ENCODE measurements at regions not wholly inside any gene's neighbourhood (a gene's known extent, or its start where the extent isn't known, plus 50 kb on each side); places are given as distances from the start of the nearest gene placed in this dataset.

- no peaks in the 10 kb centered on the region for H3K36me3 Mint-ChIP-seq
- ATAC-seq = no peak
- DNase-seq (ENCODE audit: low spot score in 2 of 2) = no peak
- no peak overlapping the region for H3K27ac Mint-ChIP-seq
- H3K9me3 Mint-ChIP-seq = no peaks in the 10 kb centered on the region
Measured at GRCh38 chr4:89166971-89167475, 55.7 kb downstream of the TIGD2 start.

- Mint-ChIP-seq H3K36me3 (no peaks in the 10 kb centered on the region), H3K27ac (no peak overlapping the region)
Measured at GRCh38 chr4:89171176-89171805, 60.0 kb downstream of the TIGD2 start.

DNA sequence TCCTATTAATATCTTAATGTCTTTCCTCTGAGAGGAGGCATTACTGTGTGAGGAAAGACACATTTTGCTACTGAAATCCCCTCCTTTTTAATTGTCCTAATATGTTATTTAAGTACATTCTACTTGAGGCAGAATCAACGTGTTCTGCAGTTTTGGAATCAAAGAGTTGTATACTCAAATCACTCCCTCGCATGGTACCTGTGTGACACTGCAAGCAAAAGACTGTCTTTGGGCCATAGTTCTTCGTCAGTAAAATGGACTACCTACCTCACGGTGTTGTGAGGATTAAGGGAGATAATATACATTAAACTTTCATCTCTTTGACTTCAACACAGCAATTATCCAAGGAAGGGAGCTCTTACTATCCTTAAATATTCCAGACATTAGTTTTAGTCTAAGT is 61.5 kb downstream of the TIGD2 start:
- ATAC-seq (no peak), DNase-seq (ENCODE audit: low spot score in 2 of 2) (no peak)
- H3K9me3 Mint-ChIP-seq = no peaks in the 10 kb centered on the region
- no peak overlapping the region for H3K27ac Mint-ChIP-seq
- H3K36me3 Mint-ChIP-seq = no peaks in the 10 kb centered on the region

More at GRCh38 chr4:89171176-89171805, 60.0 kb downstream of the TIGD2 start:
- ATAC-seq (no peak), DNase-seq (ENCODE audit: low spot score in 2 of 2) (no peak)
- H3K9me3 Mint-ChIP-seq = no peaks in the 10 kb centered on the region

GRCh38 chr4:89173336-89174090 is 62.2 kb downstream of the TIGD2 start:
- no peaks in the 10 kb centered on the region for H3K9me3 Mint-ChIP-seq
- ATAC-seq (no peak), DNase-seq (ENCODE audit: low spot score in 2 of 2) (no peak)
- no peak overlapping the region for H3K27ac Mint-ChIP-seq
- no peaks in the 10 kb centered on the region for H3K36me3 Mint-ChIP-seq

DNA sequence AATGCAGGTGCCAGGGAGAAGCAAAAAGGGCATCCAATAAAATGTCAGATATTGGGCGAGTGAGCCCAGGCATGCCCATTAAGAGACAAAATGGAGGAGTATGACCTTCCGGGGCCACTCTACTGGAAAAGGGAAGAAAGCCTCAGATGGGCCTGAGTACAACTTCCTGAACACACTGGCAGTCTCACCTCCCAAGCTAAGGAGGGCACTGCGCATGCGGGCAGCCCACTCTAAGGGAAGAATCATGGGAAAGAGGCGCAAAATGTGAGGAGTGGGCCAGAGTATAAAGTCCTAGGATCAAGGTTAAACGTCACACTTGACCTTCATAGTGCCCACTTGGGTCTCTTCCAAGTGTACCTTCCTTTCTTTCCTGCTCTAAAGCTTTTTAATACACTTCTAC is 63.5 kb downstream of the TIGD2 start:
- no peak overlapping the region for H3K27ac Mint-ChIP-seq
- DNase-seq (ENCODE audit: low spot score in 2 of 2) (no peak), ATAC-seq (no peak)
- H3K9me3 Mint-ChIP-seq = no peaks in the 10 kb centered on the region
- no peaks in the 10 kb centered on the region for H3K36me3 Mint-ChIP-seq

GRCh38 chr4:89175611-89176010 is 64.3 kb downstream of the TIGD2 start:
- Mint-ChIP-seq H3K27ac (no peak overlapping the region), H3K9me3 (no peaks in the 10 kb centered on the region), H3K36me3 (no peaks in the 10 kb centered on the region)
- DNase-seq (ENCODE audit: low spot score in 2 of 2) = no peak
- no peak for ATAC-seq

DNA sequence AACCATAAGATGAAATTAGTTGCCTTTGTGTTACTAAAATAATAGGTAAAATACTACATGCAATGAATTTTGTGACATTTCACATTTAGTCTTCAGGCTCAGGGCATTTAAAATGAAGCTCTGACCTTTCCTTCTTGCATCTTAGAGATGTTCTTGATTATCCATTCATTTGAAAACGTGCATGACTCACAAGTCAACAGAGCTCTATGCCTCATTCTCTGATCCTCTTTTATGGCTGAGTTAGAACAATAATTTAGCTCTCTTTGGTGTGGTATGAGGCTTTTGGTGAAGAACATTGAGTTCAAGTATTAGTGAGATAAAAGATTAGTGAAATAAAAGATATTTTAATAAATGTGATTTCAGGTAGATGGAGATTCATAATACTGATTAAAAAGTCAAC is 66.5 kb downstream of the TIGD2 start:
- ATAC-seq = peak in 1 of 2 donors; percentile 81
- no peak for DNase-seq (ENCODE audit: low spot score in 2 of 2)
- Mint-ChIP-seq H3K27ac (no peak overlapping the region), H3K9me3 (no peaks in the 10 kb centered on the region), H3K36me3 (no peaks in the 10 kb centered on the region)

- no peaks in the 10 kb centered on the region for H3K36me3 Mint-ChIP-seq
- ATAC-seq = no peak
- H3K27ac Mint-ChIP-seq = no peak overlapping the region
- no peak for DNase-seq (ENCODE audit: low spot score in 2 of 2)
- no peaks in the 10 kb centered on the region for H3K9me3 Mint-ChIP-seq
Measured at GRCh38 chr4:89184407-89184806, 73.1 kb downstream of the TIGD2 start.
